Stimulated activated CD8-positive, alpha-beta memory T cell treated with anti-CD3 and anti-CD28 coated beads, Interleukin-15, amount 100 ng/mL, for 48 hours (primary cell): ENCODE measurements at regions not wholly inside any gene's neighbourhood (a gene's known extent, or its start where the extent isn't known, plus 50 kb on each side); places are given as distances from the start of the nearest gene placed in this dataset.

ENCODE experiments used
- DNase-seq, 2 donors: peaks; one replicate each; pipeline ENCODE4 v3.0.0-alpha.2; 2020; ENCODE audit warnings: low read depth in 2 of 2

- no peak for DNase-seq
Observed at GRCh38 chr6:122524056-122524455, 52.4 kb upstream of the SERINC1 start.

GRCh38 chr6:122530440-122531046 is 58.9 kb upstream of the SERINC1 start:
- DNase-seq = peak in 1 of 2 donors; percentile 13

GRCh38 chr6:122548281-122548680 is 61.9 kb upstream of the PKIB start:
- DNase-seq = no peak

- no peak for DNase-seq
Observed at GRCh38 chr6:122548820-122549219, 61.4 kb upstream of the PKIB start.

- DNase-seq = no peak
Observed at GRCh38 chr6:122553697-122554096, 56.5 kb upstream of the PKIB start.

GRCh38 chr6:122555561-122555960 is 54.6 kb upstream of the PKIB start:
- DNase-seq = no peak

GRCh38 chr6:122558080-122558479 is 52.1 kb upstream of the PKIB start:
- DNase-seq = no peak
